Fibroblast of pulmonary artery (primary cell): ENCODE measurements at regions not wholly inside any gene's neighbourhood (a gene's known extent, or its start where the extent isn't known, plus 50 kb on each side); places are given as distances from the start of the nearest gene placed in this dataset.
"Not testable (repeated sequence)": the region's sequence is repeated elsewhere in the genome, so short reads cannot be mapped to it uniquely, and the experiment has no call there.

Experiments used
- DNase-seq: peaks from one replicate; pipeline ENCODE4 v3.0.0-alpha.2; 2010; ENCODE audit warnings: low read depth
- H3K4me3 ChIP-seq: replicated peaks from 2 replicates; pipeline ENCODE4 v1.5.1; 2011; ENCODE audit warnings: low read depth, mild to moderate bottlenecking, control low read depth, low read length, moderate library complexity
- TF ChIP-seq, protein P1 (sequence below): IDR thresholded peaks from 2 replicates; pipeline ENCODE4 v1.5.1; 2011; ENCODE audit warnings: mild to moderate bottlenecking, control low read depth, low read length, inconsistent platforms; ENCODE audit errors: missing control alignments

- no peak for DNase-seq
- TF ChIP-seq, protein P1, sequence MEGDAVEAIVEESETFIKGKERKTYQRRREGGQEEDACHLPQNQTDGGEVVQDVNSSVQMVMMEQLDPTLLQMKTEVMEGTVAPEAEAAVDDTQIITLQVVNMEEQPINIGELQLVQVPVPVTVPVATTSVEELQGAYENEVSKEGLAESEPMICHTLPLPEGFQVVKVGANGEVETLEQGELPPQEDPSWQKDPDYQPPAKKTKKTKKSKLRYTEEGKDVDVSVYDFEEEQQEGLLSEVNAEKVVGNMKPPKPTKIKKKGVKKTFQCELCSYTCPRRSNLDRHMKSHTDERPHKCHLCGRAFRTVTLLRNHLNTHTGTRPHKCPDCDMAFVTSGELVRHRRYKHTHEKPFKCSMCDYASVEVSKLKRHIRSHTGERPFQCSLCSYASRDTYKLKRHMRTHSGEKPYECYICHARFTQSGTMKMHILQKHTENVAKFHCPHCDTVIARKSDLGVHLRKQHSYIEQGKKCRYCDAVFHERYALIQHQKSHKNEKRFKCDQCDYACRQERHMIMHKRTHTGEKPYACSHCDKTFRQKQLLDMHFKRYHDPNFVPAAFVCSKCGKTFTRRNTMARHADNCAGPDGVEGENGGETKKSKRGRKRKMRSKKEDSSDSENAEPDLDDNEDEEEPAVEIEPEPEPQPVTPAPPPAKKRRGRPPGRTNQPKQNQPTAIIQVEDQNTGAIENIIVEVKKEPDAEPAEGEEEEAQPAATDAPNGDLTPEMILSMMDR = no peak
These were observed 417.9 kb upstream of the SMIM21 start for GRCh38 chr18:75845413-75845812.

DNA sequence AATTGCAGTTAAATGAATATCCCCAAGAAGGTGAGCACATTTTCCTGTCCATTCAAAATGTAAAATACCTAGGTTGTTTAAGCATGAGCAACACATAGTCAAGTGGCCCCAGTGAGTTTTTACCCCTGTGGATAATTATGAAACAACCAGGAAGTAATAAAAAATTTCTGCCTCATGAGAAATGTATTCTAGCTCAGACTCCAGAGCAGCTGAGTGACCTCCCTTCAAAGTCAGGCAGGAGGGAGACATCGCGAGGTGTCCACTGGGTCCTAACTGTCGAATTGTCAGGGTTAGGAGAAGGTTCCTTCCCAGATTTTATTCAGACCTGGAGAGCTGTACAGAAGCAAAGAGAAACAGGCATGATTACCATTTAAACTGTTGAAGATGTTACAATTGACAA, 416.6 kb upstream of the SMIM21 start:
- TF ChIP-seq, protein P1 = no peak
- no peak for DNase-seq
- no peak overlapping the region for H3K4me3 ChIP-seq

More at GRCh38 chr18:75845413-75845812, 417.9 kb upstream of the SMIM21 start:
- no peak overlapping the region for H3K4me3 ChIP-seq

- TF ChIP-seq, protein P1 = no peak
- no peak for DNase-seq
- H3K4me3 ChIP-seq = no peak overlapping the region
These were observed 412.6 kb upstream of the SMIM21 start for GRCh38 chr18:75840131-75840530.

- DNase-seq, H3K4me3 ChIP-seq: not testable (repeated sequence)
These were observed 412.2 kb upstream of the SMIM21 start for GRCh38 chr18:75839686-75840085.

DNA sequence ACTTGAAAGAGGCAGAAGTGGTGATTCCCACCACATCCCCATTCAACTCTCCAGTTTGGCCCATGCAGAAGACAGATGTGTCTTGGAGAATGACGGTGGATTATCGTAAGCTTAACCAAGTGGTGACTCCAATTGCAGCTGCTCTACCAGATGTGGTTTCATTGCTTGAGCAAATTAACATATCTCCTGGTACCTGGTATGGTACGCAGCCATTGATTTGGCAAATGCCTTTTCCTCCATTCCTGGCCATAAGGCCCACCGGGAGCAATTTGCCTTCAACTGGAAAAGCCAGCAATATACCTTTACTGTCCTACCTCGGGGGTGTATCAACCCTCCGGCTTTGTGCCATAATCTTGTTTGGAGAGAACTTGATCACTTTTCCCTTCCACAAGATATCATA, 411.5 kb upstream of the SMIM21 start:
- no peak for DNase-seq
- no peak overlapping the region for H3K4me3 ChIP-seq
- TF ChIP-seq, protein P1 = no peak

- DNase-seq = no peak
- H3K4me3 ChIP-seq = no peak overlapping the region
- TF ChIP-seq, protein P1 = no peak
These were observed 409.8 kb upstream of the SMIM21 start for GRCh38 chr18:75837316-75837715.

GRCh38 chr18:75836516-75836915, 409.0 kb upstream of the SMIM21 start:
- DNase-seq = no peak
- no peak overlapping the region for H3K4me3 ChIP-seq
- TF ChIP-seq, protein P1 = no peak

DNA sequence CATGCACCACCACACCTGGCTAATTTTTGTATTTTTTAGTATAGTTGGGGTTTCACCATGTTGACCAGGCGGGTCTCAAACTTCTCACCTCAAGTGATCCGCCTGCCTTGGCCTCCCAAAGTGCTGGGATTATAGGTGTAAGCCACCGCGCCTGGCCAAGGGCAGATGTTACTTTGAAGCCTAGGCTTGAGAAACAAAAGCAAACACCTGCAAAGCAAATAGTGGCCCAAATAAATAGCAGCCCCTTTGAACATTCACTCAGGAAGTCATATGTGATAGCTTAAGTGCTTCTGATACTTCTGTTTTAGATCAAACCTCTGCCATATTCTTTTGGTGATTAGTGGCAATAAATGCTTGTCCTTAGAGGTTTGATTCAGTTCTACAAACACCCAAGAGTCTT, 404.5 kb upstream of the SMIM21 start:
- DNase-seq = no peak
- H3K4me3 ChIP-seq = no peak overlapping the region
- TF ChIP-seq, protein P1 = no peak
